Gastrocnemius medialis (tissue), 4 donors: ENCODE measurements at regions not wholly inside any gene's neighbourhood (a gene's known extent, or its start where the extent isn't known, plus 50 kb on each side); places are given as distances from the start of the nearest gene placed in this dataset.

Experiments used
- CTCF ChIP-seq, 5 experiments: fragments of 450-650 bp in 3 of 5; fragments of 200-600 bp in 2 of 5; sonication (generic) in 2 of 5; IDR thresholded peaks in 4 of 5; conservative IDR thresholded peaks in 1 of 5; 1 replicate in 4 of 5; 2 replicates in 1 of 5; pipeline ENCODE4 v1.5.1; 2016 to 2019; ENCODE audit warnings: antibody characterized with exemption in 5 of 5, mild to moderate bottlenecking in 3 of 5, moderate library complexity in 3 of 5
- POLR2A ChIP-seq, 2 donors: fragments of 450-650 bp; IDR thresholded peaks; one replicate each; pipeline ENCODE4 v1.6.1; 2017; ENCODE audit warnings: antibody characterized with exemption in 2 of 2, mild to moderate bottlenecking in 2 of 2, moderate library complexity in 2 of 2

GRCh38 chr18:39494211-39494896 lies 1928.8 kb upstream of the CELF4 start:
- TF ChIP-seq CTCF (IDR thresholded peaks at IDR 0.05 in 4 of 5, conservative IDR thresholded peaks at IDR 0.05 in 1 of 5), result no peak
- no peak for TF ChIP-seq POLR2A (IDR thresholded peaks at IDR 0.05)
